ENCODE measurements at regions not wholly inside any gene's neighbourhood (a gene's known extent, or its start where the extent isn't known, plus 50 kb on each side); places are given as distances from the start of the nearest gene placed in this dataset.

- TF ChIP-seq CTCF (IDR thresholded peaks at IDR 0.05) (no peak), POLR2A (IDR thresholded peaks at IDR 0.05) (no peak)
Observed at GRCh38 chr1:8107897-8108296, 81.8 kb upstream of the ERRFI1 start.

Measured in prostate gland (tissue), 2 donors.